Right lobe of liver (tissue), 6 donors: ENCODE measurements at regions not wholly inside any gene's neighbourhood (a gene's known extent, or its start where the extent isn't known, plus 50 kb on each side); places are given as distances from the start of the nearest gene placed in this dataset.

ENCODE experiments used
- ATAC-seq, 4 donors: fragments of 200-7000 bp; cut with Tn5 transposase; one replicate each; pipeline ENCODE4 v1.9.1; 2020; ENCODE audit warnings: mild to moderate bottlenecking in 4 of 4, moderate library complexity in 4 of 4
- DNase-seq, 3 donors: peaks; one replicate each; pipeline ENCODE4 v3.0.0-alpha.2; 2020
- H3K27ac ChIP-seq, 3 donors: fragments of 200-600 bp; one replicate each; pipeline ENCODE4 v1.8.0; 2022
- H3K27me3 ChIP-seq, 2 donors: fragments of 200-600 bp; one replicate each; pipeline ENCODE4 v1.8.0; 2022
- H3K36me3 ChIP-seq, 4 donors: fragments of 200-600 bp; sonication (generic) in 1 of 4; one replicate each; pipeline versions ENCODE4 v1.5.1 to v1.8.0; 2017 to 2022; ENCODE audit warnings: control low read depth in 1 of 4
- H3K4me1 ChIP-seq, 4 donors: fragments of 200-600 bp; sonication (generic) in 1 of 4; one replicate each; pipeline versions ENCODE4 v1.5.1 to v1.8.0; 2017 to 2022; ENCODE audit warnings: control low read depth in 1 of 4
- H3K4me3 ChIP-seq, 3 donors: fragments of 200-600 bp; one replicate each; pipeline ENCODE4 v1.8.0; 2022
- H3K9me3 ChIP-seq, 4 donors: fragments of 200-600 bp; sonication (generic) in 1 of 4; one replicate each; pipeline versions ENCODE4 v1.5.1 to v1.8.0; 2017 to 2022; ENCODE audit warnings: control low read depth in 1 of 4
- POLR2A ChIP-seq: fragments of 450-650 bp; IDR thresholded peaks from one replicate; pipeline ENCODE4 v1.6.1; 2017; ENCODE audit warnings: antibody characterized with exemption, mild to moderate bottlenecking
- WGBS: methylation state at CpG from one replicate; pipeline ENCODE4 v1.1.6; 2018; ENCODE audit warnings: low coverage, low lambda C conversion rate; ENCODE audit not compliant: insufficient coverage; ENCODE audit errors: missing lambda C conversion rate; 5-methylcytosine and 5-hydroxymethylcytosine counted together
- intact Hi-C, 2 donors: fragments of 100-400 bp; cut with DNase I; formaldehyde crosslinking; loops; one replicate each; pipeline versions ENCODE4 v1.11.2 to v1.14.1; 2022
- TF ChIP-seq, protein P1 (sequence below), 4 donors: fragments of 200-600 bp in 3 of 4; fragments of 450-650 bp in 1 of 4; IDR thresholded peaks; one replicate each; pipeline versions ENCODE4 v1.5.1 to v1.8.0; 2016 to 2022; ENCODE audit warnings: antibody characterized with exemption in 4 of 4, mild to moderate bottlenecking in 2 of 4
- donor health status: DM: no; HTN: yes; CAD: no.
- donor health status: DM: no; HTN: no; CAD: no.
- donor health status: DM: no; HTN: no; CAD: no.
- donor health status: DM: no; HTN: yes; CAD: no.
- donor health status: DM: no; HTN: yes; CAD: no.

GRCh38 chr5:93911609-93912008 lies 170.2 kb upstream of the POU5F2 start:
- intact Hi-C loops, result no loop called here
- 64% methylated on average over 2 of the region's 2 CpGs for WGBS
- no peak for ATAC-seq

GRCh38 chr5:93909356-93909755 lies 168.0 kb upstream of the POU5F2 start:
- Histone ChIP-seq H3K9me3 (no peaks in the 10 kb centered on the region), H3K27me3 (no peaks in the 10 kb centered on the region), H3K4me3 (no peak overlapping the region), H3K4me1 (no peaks in the 10 kb centered on the region), H3K36me3 (no peaks in the 10 kb centered on the region), H3K27ac (no peak overlapping the region)
- WGBS, result 47% methylated on average over 1 of the region's 1 CpG
- ATAC-seq (peak in 2 of 4 donors; percentile 42 to 43), DNase-seq (no peak)
- TF ChIP-seq POLR2A, result no peak
- TF ChIP-seq, protein P1, sequence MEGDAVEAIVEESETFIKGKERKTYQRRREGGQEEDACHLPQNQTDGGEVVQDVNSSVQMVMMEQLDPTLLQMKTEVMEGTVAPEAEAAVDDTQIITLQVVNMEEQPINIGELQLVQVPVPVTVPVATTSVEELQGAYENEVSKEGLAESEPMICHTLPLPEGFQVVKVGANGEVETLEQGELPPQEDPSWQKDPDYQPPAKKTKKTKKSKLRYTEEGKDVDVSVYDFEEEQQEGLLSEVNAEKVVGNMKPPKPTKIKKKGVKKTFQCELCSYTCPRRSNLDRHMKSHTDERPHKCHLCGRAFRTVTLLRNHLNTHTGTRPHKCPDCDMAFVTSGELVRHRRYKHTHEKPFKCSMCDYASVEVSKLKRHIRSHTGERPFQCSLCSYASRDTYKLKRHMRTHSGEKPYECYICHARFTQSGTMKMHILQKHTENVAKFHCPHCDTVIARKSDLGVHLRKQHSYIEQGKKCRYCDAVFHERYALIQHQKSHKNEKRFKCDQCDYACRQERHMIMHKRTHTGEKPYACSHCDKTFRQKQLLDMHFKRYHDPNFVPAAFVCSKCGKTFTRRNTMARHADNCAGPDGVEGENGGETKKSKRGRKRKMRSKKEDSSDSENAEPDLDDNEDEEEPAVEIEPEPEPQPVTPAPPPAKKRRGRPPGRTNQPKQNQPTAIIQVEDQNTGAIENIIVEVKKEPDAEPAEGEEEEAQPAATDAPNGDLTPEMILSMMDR (IDR thresholded peaks at IDR 0.05), result peak in 3 of 4 donors; percentile 28 to 38 (median 37)
- intact Hi-C loops, result no loop called here

More at GRCh38 chr5:93911609-93912008, 170.2 kb upstream of the POU5F2 start:
- no peak overlapping the region for H3K4me3 ChIP-seq
- H3K4me1 ChIP-seq, result no peaks in the 10 kb centered on the region
- TF ChIP-seq, protein P1 (IDR thresholded peaks at IDR 0.05), result no peak
- no peak for TF ChIP-seq POLR2A
- H3K27ac ChIP-seq, result no peak overlapping the region
- H3K27me3 ChIP-seq, result no peaks in the 10 kb centered on the region
- no peak for DNase-seq
- no peaks in the 10 kb centered on the region for H3K9me3 ChIP-seq
- H3K36me3 ChIP-seq, result no peaks in the 10 kb centered on the region

DNA sequence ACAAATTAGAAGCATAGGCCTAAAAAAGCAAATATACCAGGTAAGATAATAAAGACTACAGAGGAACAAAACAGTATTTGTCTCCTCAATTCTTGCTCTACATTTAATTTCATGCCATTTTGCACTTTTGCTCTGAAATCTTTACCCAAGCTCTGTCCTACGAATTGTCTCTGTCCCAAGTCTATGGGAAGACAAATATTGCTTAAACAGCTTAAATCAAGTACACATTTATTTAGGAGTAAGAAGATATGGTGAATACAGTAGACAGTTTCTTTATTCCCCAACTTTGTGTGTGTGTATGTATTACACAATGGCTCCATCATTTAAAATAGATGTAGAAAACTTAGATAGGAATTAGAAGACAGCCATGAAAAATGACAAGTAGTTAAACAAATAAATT lies 163.5 kb upstream of the POU5F2 start:
- Histone ChIP-seq H3K36me3 (no peaks in the 10 kb centered on the region), H3K4me1 (peaks cover 0 to 6% (median 2%) of the 10 kb centered on the region in 4 donors), H3K4me3 (no peak overlapping the region), H3K27ac (no peak overlapping the region), H3K27me3 (no peaks in the 10 kb centered on the region), H3K9me3 (no peaks in the 10 kb centered on the region)
- DNase-seq (no peak), ATAC-seq (no peak)
- intact Hi-C loops, result no loop called here
- no peak for TF ChIP-seq POLR2A
- TF ChIP-seq, protein P1 (IDR thresholded peaks at IDR 0.05), result no peak
- WGBS, result 94% methylated on average over 1 of the region's 1 CpG

- Histone ChIP-seq H3K4me3 (no peak overlapping the region), H3K36me3 (no peaks in the 10 kb centered on the region), H3K27me3 (no peaks in the 10 kb centered on the region), H3K9me3 (no peaks in the 10 kb centered on the region), H3K4me1 (peaks cover 0 to 6% (median 2%) of the 10 kb centered on the region in 4 donors), H3K27ac (no peak overlapping the region)
- WGBS, result 32% methylated on average over 2 of the region's 2 CpGs
- DNase-seq, result no peak
- intact Hi-C loops, result no loop called here
- no peak for TF ChIP-seq POLR2A
- TF ChIP-seq, protein P1 (IDR thresholded peaks at IDR 0.05), result no peak
- ATAC-seq, result peak; percentile 86 to 99 (median 90)
Observed at GRCh38 chr5:93902288-93902687, 160.9 kb upstream of the POU5F2 start.
